ENCODE measurements at regions not wholly inside any gene's neighbourhood (a gene's known extent, or its start where the extent isn't known, plus 50 kb on each side); places are given as distances from the start of the nearest gene placed in this dataset.

GRCh38 chrX:44032479-44032878 is 59.3 kb upstream of the NDP start:
- no peak for TF ChIP-seq CTCF (IDR thresholded peaks at IDR 0.05)
- no peak overlapping the region for H3K27ac ChIP-seq
- no peaks in the 10 kb centered on the region for H3K36me3 ChIP-seq
- H3K4me3 ChIP-seq (ENCODE audit: low read depth in 1 of 2, low read length in 1 of 2) = no peak overlapping the region
- H3K4me1 ChIP-seq (ENCODE audit: control insufficient read depth in 1 of 2, insufficient read depth in 1 of 2, low read depth in 1 of 2, low read length in 1 of 2) = peaks cover 4 to 10% of the 10 kb centered on the region in 2 experiments
- H3K27me3 ChIP-seq = no peaks in the 10 kb centered on the region
- no peaks in the 10 kb centered on the region for H3K9me3 ChIP-seq

GRCh38 chrX:44025555-44025954 is 52.4 kb upstream of the NDP start:
- H3K27me3 ChIP-seq = no peaks in the 10 kb centered on the region

More at GRCh38 chrX:44025555-44025954, 52.4 kb upstream of the NDP start:
- Histone ChIP-seq H3K9me3 (no peaks in the 10 kb centered on the region), H3K27ac (no peak overlapping the region), H3K4me3 (ENCODE audit: low read depth in 1 of 2, low read length in 1 of 2) (no peak overlapping the region), H3K36me3 (no peaks in the 10 kb centered on the region), H3K4me1 (ENCODE audit: control insufficient read depth in 1 of 2, insufficient read depth in 1 of 2, low read depth in 1 of 2, low read length in 1 of 2) (no peaks in the 10 kb centered on the region)
- TF ChIP-seq CTCF (IDR thresholded peaks at IDR 0.05) = no peak

Measured in neutrophil (primary cell).